ENCODE measurements at regions not wholly inside any gene's neighbourhood (a gene's known extent, or its start where the extent isn't known, plus 50 kb on each side); places are given as distances from the start of the nearest gene placed in this dataset.

GRCh38 chr2:192333642-192334041, 138.9 kb upstream of the TMEFF2 start:
- no peak for DNase-seq (ENCODE audit: low spot score)
- Mint-ChIP-seq H3K27ac (no peak overlapping the region), H3K27me3 (ENCODE audit: low read depth) (no peaks in the 10 kb centered on the region), H3K4me1 (peaks cover 2% of the 10 kb centered on the region; the same call in 1 of the 2 replicates), H3K9me3 (no peaks in the 10 kb centered on the region), H3K36me3 (no peaks in the 10 kb centered on the region), H3K4me3 (no peak overlapping the region)
- no peak for ATAC-seq
- POLR2A ChIA-PET = no interaction called here
- CTCF ChIA-PET = no interaction called here
- TF ChIP-seq ATF6 (CRISPR knock-in tag; IDR thresholded peaks at IDR 0.05) = no peak
- TF ChIP-seq IRF2 (CRISPR knock-in tag; IDR thresholded peaks at IDR 0.05; ENCODE audit: borderline replicate concordance, low read depth) = no peak
- TF ChIP-seq FOXP1 (CRISPR knock-in tag; IDR thresholded peaks at IDR 0.05; ENCODE audit: borderline replicate concordance) = no peak
- no peak for TF ChIP-seq PRRX2 (CRISPR knock-in tag; IDR thresholded peaks at IDR 0.05)
- no peak for TF ChIP-seq ZNF671 (CRISPR knock-in tag; IDR thresholded peaks at IDR 0.05)
- no peak for TF ChIP-seq JAZF1 (CRISPR knock-in tag; IDR thresholded peaks at IDR 0.05)
- TF ChIP-seq ATF2 (CRISPR knock-in tag; IDR thresholded peaks at IDR 0.05; ENCODE audit: borderline replicate concordance, low read depth) = no peak
- no peak for TF ChIP-seq OVOL2 (CRISPR knock-in tag; IDR thresholded peaks at IDR 0.05; ENCODE audit: borderline replicate concordance)
- TF ChIP-seq HMGXB4 (CRISPR knock-in tag; IDR thresholded peaks at IDR 0.05) = no peak
- no peak for TF ChIP-seq NR2C2 (CRISPR knock-in tag; IDR thresholded peaks at IDR 0.05)
- no peak for TF ChIP-seq ZMAT4 (CRISPR knock-in tag; IDR thresholded peaks at IDR 0.05)
- TF ChIP-seq PRDM15 (CRISPR knock-in tag; IDR thresholded peaks at IDR 0.05) = no peak
- no peak for TF ChIP-seq CREB1 (CRISPR knock-in tag; IDR thresholded peaks at IDR 0.05)
- TF ChIP-seq RORB (CRISPR knock-in tag; IDR thresholded peaks at IDR 0.05) = no peak

- POLR2A ChIA-PET = no interaction called here
- Mint-ChIP-seq H3K27me3 (ENCODE audit: low read depth) (no peaks in the 10 kb centered on the region), H3K36me3 (no peaks in the 10 kb centered on the region), H3K4me1 (peaks cover 2% of the 10 kb centered on the region; the same call in 1 of the 2 replicates), H3K4me3 (no peak overlapping the region), H3K27ac (no peak overlapping the region), H3K9me3 (no peaks in the 10 kb centered on the region)
- CTCF ChIA-PET = no interaction called here
- no peak for DNase-seq (ENCODE audit: low spot score)
- ATAC-seq = no peak
- no peak for TF ChIP-seq USF1 (CRISPR knock-in tag; IDR thresholded peaks at IDR 0.05)
- TF ChIP-seq NR1H2 (CRISPR knock-in tag; IDR thresholded peaks at IDR 0.05) = no peak
- no peak for TF ChIP-seq ZNF512 (CRISPR knock-in tag; IDR thresholded peaks at IDR 0.05; ENCODE audit: borderline replicate concordance)
- no peak for TF ChIP-seq E2F5 (CRISPR knock-in tag; IDR thresholded peaks at IDR 0.05)
- TF ChIP-seq GRHL2 (CRISPR knock-in tag; IDR thresholded peaks at IDR 0.05; ENCODE audit: insufficient replicate concordance, severe bottlenecking) = no peak
- TF ChIP-seq FOXP4 (CRISPR knock-in tag; IDR thresholded peaks at IDR 0.05) = no peak
- TF ChIP-seq ELF4 (CRISPR knock-in tag; IDR thresholded peaks at IDR 0.05; ENCODE audit: low read depth) = no peak
Measured at GRCh38 chr2:192328297-192328696, 133.6 kb upstream of the TMEFF2 start.

Measured in WTC11 (cell line).